Vagina (tissue), 2 donors: ENCODE measurements at regions not wholly inside any gene's neighbourhood (a gene's known extent, or its start where the extent isn't known, plus 50 kb on each side); places are given as distances from the start of the nearest gene placed in this dataset.

ENCODE experiments used
- CTCF ChIP-seq, 3 experiments: fragments of 450-650 bp in 2 of 3; fragments of 200-600 bp in 1 of 3; sonication (generic) in 1 of 3; IDR thresholded peaks; one replicate each; pipeline ENCODE4 v1.5.1; 2017 to 2019; ENCODE audit warnings: antibody characterized with exemption in 3 of 3, mild to moderate bottlenecking in 2 of 3, moderate library complexity in 2 of 3
- POLR2A ChIP-seq, 2 donors: fragments of 450-650 bp; IDR thresholded peaks; one replicate each; pipeline ENCODE4 v1.6.1; 2017; ENCODE audit warnings: antibody characterized with exemption in 2 of 2, mild to moderate bottlenecking in 2 of 2, moderate library complexity in 2 of 2
- POLR2AphosphoS5 ChIP-seq, 2 donors: sonication (generic); formaldehyde crosslinking; IDR thresholded peaks; one replicate each; pipeline ENCODE4 v1.9.0; 2017; ENCODE audit warnings: antibody characterized with exemption in 2 of 2, mild to moderate bottlenecking in 2 of 2, low read depth in 1 of 2; ENCODE audit not compliant: insufficient read depth in 1 of 2

DNA sequence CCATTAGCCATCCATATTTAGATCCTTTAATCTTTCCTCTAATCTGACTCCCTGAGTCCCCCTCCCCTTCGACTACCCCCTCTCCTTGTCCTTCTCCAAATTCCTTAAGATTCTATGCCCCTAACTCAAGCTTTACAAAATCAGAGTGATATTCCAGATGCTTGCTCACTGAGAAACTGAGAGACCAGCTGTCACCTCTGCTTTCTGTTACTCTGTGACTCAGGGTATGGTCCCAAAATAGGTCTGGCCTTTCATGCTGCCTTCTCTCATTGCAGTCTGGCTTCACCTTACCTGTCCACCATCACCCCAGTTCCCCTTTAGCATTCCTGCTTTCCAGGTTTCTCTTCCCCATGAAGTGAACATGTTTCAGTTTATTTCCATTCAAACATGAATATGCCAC is 383.3 kb upstream of the SLC30A5 start:
- TF ChIP-seq POLR2A (IDR thresholded peaks at IDR 0.05) (no peak), CTCF (IDR thresholded peaks at IDR 0.05) (no peak), POLR2AphosphoS5 (IDR thresholded peaks at IDR 0.05; ENCODE audit: insufficient read depth in 1 of 2, low read depth in 1 of 2) (no peak)
